NB4 (cell line): ENCODE measurements at regions not wholly inside any gene's neighbourhood (a gene's known extent, or its start where the extent isn't known, plus 50 kb on each side); places are given as distances from the start of the nearest gene placed in this dataset.

Experiments used
- POLR2A ChIP-seq: IDR thresholded peaks from 2 replicates; pipeline ENCODE4 v1.6.1; 2011; ENCODE audit warnings: mild to moderate bottlenecking; ENCODE audit not compliant: insufficient read length; ENCODE audit errors: extremely low read depth
- TF ChIP-seq, protein P1 (sequence below): IDR thresholded peaks from one replicate; pipeline ENCODE4 v1.5.1; 2012; ENCODE audit warnings: low read depth, low read length

DNA sequence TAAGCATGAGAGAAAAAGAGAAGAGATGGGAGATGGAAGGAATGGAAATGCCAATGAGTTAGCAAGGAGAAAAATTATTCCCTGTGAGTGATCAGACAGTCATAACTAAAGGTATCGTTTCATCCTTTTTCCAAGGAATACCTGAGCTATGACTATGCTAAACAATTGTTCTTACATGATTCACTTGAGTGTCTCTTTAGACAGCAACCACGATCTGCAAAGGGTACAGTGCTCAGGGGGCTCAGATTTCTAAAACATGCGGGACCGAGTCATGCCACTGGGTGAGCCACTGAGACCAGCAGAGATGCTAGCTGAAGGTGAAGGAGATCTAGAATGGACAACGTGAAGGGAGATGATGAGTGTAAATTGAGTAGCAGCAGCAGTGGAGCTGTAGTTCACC lies 78.0 kb upstream of the CTTNBP2 start:
- TF ChIP-seq, protein P1, sequence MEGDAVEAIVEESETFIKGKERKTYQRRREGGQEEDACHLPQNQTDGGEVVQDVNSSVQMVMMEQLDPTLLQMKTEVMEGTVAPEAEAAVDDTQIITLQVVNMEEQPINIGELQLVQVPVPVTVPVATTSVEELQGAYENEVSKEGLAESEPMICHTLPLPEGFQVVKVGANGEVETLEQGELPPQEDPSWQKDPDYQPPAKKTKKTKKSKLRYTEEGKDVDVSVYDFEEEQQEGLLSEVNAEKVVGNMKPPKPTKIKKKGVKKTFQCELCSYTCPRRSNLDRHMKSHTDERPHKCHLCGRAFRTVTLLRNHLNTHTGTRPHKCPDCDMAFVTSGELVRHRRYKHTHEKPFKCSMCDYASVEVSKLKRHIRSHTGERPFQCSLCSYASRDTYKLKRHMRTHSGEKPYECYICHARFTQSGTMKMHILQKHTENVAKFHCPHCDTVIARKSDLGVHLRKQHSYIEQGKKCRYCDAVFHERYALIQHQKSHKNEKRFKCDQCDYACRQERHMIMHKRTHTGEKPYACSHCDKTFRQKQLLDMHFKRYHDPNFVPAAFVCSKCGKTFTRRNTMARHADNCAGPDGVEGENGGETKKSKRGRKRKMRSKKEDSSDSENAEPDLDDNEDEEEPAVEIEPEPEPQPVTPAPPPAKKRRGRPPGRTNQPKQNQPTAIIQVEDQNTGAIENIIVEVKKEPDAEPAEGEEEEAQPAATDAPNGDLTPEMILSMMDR, result no peak
- no peak for TF ChIP-seq POLR2A
